22Rv1 (cell line): ENCODE measurements at regions not wholly inside any gene's neighbourhood (a gene's known extent, or its start where the extent isn't known, plus 50 kb on each side); places are given as distances from the start of the nearest gene placed in this dataset.

Source experiments
- H3K27ac ChIP-seq: fragments of 450-650 bp; 2 replicates; pipeline ENCODE4 v1.5.1; 2017
- CTCF ChIP-seq: fragments of 450-650 bp; IDR thresholded peaks from 2 replicates; pipeline ENCODE4 v1.5.1; 2017; ENCODE audit warnings: mild to moderate bottlenecking
- ZFX ChIP-seq: fragments of 450-650 bp; IDR thresholded peaks from 2 replicates; pipeline ENCODE4 v1.6.1; 2017; ENCODE audit warnings: antibody characterized with exemption, borderline replicate concordance

GRCh38 chr9:86663905-86664304, 283.4 kb downstream of the GAS1 start:
- TF ChIP-seq ZFX = no peak
- TF ChIP-seq CTCF = no peak
- H3K27ac ChIP-seq = no peak overlapping the region

DNA sequence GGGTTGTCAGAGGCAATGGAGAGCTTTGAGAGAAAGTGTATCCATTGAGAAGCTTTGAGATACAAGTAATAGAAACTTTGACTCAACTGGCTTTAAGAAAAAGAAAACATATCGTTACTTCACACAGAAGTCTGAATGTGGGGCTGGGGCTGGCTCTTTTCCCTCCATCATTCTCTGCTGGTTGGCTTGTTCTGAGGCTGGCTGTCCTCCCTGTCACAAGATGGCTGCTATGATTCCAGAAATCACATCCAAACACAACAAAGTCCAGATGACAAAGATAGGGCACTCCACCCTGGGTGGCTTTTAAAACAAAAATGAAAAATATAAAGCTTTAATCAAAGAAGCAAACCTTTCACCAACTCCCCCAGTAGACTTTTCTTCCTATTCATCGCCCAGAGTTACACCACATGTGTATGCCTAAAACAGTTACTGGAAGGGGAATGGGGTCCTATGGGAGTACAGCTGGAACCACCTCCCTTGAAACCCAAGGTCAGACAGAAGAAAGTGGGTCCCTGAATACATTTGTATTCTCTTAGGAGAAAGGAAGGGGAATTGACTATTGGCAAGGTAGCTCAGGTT, 284.3 kb downstream of the GAS1 start:
- no peak overlapping the region for H3K27ac ChIP-seq
- no peak for TF ChIP-seq ZFX
- no peak for TF ChIP-seq CTCF

DNA sequence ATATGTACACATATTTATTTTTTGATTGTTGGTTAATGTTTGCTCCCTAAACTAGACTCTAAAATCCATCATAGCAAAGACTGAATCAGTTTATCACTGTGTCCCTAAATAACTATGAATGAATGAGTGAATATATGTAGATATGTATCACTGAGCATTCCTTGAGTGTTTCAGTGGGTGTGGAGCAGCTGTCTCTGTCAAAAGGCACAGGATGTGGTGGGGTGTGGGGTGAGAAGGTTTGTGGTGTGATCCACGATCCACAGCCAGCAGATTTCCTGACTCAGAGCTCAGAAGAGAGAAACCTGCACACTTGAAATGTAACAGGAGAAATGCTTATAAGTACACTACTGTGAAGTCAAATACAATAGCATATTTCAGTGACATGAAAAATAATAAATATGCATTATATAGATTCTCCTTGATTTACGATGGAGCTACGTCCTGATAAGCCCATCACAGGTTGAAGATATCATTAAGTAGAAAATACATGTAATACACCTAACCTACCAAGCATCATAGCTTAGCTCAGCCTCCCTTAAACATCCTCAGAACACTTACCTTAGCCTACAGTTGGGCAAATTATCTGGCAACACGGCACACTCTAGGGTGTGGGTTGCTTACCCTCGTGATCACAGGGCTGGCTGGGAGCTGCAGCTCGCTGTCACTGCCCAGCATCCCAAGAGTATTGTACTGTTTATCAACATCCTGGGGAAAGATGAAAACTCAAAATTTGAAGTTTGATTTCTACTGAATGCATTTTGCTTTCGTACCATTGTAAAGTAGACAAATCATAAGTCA, 287.0 kb downstream of the GAS1 start:
- TF ChIP-seq ZFX = no peak
- no peak for TF ChIP-seq CTCF
- H3K27ac ChIP-seq = no peak overlapping the region

- no peak overlapping the region for H3K27ac ChIP-seq
- TF ChIP-seq ZFX (no peak), CTCF (no peak)
Measured at GRCh38 chr9:86659413-86660046, 287.8 kb downstream of the GAS1 start.

- TF ChIP-seq CTCF (no peak), ZFX (no peak)
- no peak overlapping the region for H3K27ac ChIP-seq
Measured at GRCh38 chr9:86655147-86655546, 292.2 kb downstream of the GAS1 start.

DNA sequence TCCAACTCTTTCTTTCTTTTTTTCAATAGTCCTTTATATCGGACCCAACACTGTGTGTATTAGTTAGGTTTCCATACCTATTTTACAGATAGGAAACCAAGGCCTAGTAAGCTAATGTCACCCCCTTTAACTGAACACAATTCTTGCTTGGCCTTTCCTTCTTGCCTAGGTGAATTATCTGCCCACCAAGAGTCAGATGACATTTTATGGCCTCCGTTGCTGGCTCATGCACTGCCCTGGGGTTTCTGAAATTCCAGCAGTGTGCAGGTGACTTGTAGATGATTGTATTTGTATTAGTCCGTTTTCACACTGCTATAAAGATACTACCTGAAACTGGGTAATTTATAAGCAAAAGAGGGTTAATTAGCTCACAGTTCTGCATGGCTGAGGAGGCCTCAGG, 293.8 kb downstream of the GAS1 start:
- TF ChIP-seq ZFX (no peak), CTCF (no peak)
- H3K27ac ChIP-seq = no peak overlapping the region

- TF ChIP-seq ZFX (no peak), CTCF (no peak)
- H3K27ac ChIP-seq = no peak overlapping the region
Measured at GRCh38 chr9:86652736-86653135, 294.6 kb downstream of the GAS1 start.
